A673 (cell line): ENCODE measurements at regions not wholly inside any gene's neighbourhood (a gene's known extent, or its start where the extent isn't known, plus 50 kb on each side); places are given as distances from the start of the nearest gene placed in this dataset.

Experiments used
- BruUV-seq: library from RNA; stranded (reverse); fragments of 400-500 nt; replicated peaks from 2 replicates; lab custom pipeline; 2021; lab: Mats Ljungman, UMichigan
- CTCF ChIA-PET: fragments of 300-600 bp; sonication (Branson Sonifier 250); formaldehyde crosslinking; loops from one replicate; lab custom pipeline; 2022; ENCODE audit warnings: antibody characterized with exemption; lab: Charles Lee
- POLR2A ChIA-PET: fragments of 300-600 bp; sonication (Branson Sonifier 250); formaldehyde crosslinking; loops from one replicate; lab custom pipeline; 2022; ENCODE audit warnings: antibody characterized with exemption; ENCODE audit not compliant: low non-redundant PET; lab: Charles Lee
- DNase-seq: peaks from one replicate; pipeline ENCODE4 v3.0.0-alpha.2; 2015; ENCODE audit warnings: low spot score
- H3K27ac ChIP-seq: fragments of 200-600 bp; sonication (generic); 2 replicates; pipeline ENCODE4 v1.5.1; 2016; ENCODE audit warnings: mixed run types, low read depth, mild to moderate bottlenecking, mixed read lengths, antibody characterized with exemption, low read length; ENCODE audit not compliant: poor library complexity, severe bottlenecking
- H3K27me3 ChIP-seq: fragments of 200-600 bp; sonication (generic); replicated peaks from 2 replicates; pipeline ENCODE4 v1.6.1; 2017; ENCODE audit warnings: mixed run types, low read depth, mild to moderate bottlenecking, mixed read lengths, antibody characterized with exemption, low read length; ENCODE audit not compliant: insufficient read depth, poor library complexity
- H3K36me3 ChIP-seq: fragments of 200-600 bp; sonication (generic); 2 replicates; pipeline ENCODE4 v1.6.1; 2016; ENCODE audit warnings: mixed run types, mild to moderate bottlenecking, mixed read lengths, antibody characterized with exemption, low read length; ENCODE audit not compliant: insufficient read depth, poor library complexity, severe bottlenecking
- H3K4me1 ChIP-seq: fragments of 200-600 bp; sonication (generic); 2 replicates; pipeline ENCODE4 v1.6.1; 2017; ENCODE audit warnings: mixed run types, mild to moderate bottlenecking, mixed read lengths, antibody characterized with exemption, low read length; ENCODE audit not compliant: insufficient read depth, poor library complexity, severe bottlenecking
- H3K4me3 ChIP-seq: fragments of 200-600 bp; sonication (generic); 2 replicates; pipeline ENCODE4 v1.5.1; 2016; ENCODE audit warnings: low read depth, mixed run types, mild to moderate bottlenecking, mixed read lengths, low read length; ENCODE audit not compliant: poor library complexity, severe bottlenecking
- H3K9me3 ChIP-seq: fragments of 200-600 bp; sonication (generic); 2 replicates; pipeline ENCODE4 v1.6.1; 2016; ENCODE audit warnings: mixed run types, low read depth, mild to moderate bottlenecking, mixed read lengths, antibody characterized with exemption, low read length; ENCODE audit not compliant: poor library complexity, severe bottlenecking
- EZH2 ChIP-seq: fragments of 200-600 bp; sonication (generic); IDR thresholded peaks from 2 replicates; pipeline ENCODE4 v1.6.1; 2017; ENCODE audit warnings: borderline replicate concordance, low read depth, mild to moderate bottlenecking, mixed read lengths, antibody characterized with exemption, low read length; ENCODE audit not compliant: poor library complexity, severe bottlenecking
- intact Hi-C: fragments of 100-400 bp; cut with micrococcal nuclease; formaldehyde crosslinking; loops from one replicate; pipeline ENCODE4 v1.10.0; 2022; ENCODE audit not compliant: unreplicated experiment
- TF ChIP-seq, protein P1 (sequence below): fragments of 300-800, 200-600 bp; sonication (generic); conservative IDR thresholded peaks from 2 replicates; pipeline ENCODE4 v1.5.1; 2017; ENCODE audit warnings: low read depth, mild to moderate bottlenecking, antibody characterized with exemption, low read length, moderate library complexity, mixed read lengths

DNA sequence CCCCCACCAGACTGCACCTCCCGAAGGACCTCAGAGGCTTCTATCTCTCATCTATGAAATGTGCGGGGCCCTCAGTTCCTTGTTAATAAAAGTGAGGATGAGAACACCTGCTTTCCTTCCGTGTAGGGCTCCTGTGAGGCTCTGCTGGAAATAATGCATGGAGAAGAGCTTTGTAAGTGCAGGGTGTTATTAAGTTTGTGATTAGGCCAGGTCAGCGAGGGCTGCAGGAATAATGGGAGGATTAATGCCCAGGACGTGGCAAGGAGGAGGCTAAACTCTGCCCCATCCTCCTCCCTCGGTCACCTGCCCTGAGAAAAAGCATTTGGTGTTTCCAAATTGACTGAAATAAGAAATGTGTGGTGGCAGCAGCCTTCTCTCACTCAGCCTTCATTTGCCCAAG, 83.5 kb upstream of the HSPA9 start:
- CTCF ChIA-PET: no interaction called here
- TF ChIP-seq, protein P1, sequence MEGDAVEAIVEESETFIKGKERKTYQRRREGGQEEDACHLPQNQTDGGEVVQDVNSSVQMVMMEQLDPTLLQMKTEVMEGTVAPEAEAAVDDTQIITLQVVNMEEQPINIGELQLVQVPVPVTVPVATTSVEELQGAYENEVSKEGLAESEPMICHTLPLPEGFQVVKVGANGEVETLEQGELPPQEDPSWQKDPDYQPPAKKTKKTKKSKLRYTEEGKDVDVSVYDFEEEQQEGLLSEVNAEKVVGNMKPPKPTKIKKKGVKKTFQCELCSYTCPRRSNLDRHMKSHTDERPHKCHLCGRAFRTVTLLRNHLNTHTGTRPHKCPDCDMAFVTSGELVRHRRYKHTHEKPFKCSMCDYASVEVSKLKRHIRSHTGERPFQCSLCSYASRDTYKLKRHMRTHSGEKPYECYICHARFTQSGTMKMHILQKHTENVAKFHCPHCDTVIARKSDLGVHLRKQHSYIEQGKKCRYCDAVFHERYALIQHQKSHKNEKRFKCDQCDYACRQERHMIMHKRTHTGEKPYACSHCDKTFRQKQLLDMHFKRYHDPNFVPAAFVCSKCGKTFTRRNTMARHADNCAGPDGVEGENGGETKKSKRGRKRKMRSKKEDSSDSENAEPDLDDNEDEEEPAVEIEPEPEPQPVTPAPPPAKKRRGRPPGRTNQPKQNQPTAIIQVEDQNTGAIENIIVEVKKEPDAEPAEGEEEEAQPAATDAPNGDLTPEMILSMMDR: no peak
- TF ChIP-seq EZH2: no peak
- H3K4me3 ChIP-seq: no peak overlapping the region
- intact Hi-C loops: no loop called here
- POLR2A ChIA-PET: no interaction called here
- peaks cover 15% of the 10 kb centered on the region for H3K4me1 ChIP-seq
- H3K9me3 ChIP-seq: no peaks in the 10 kb centered on the region
- no peak overlapping the region for H3K27ac ChIP-seq
- no peaks in the 10 kb centered on the region for H3K36me3 ChIP-seq
- no peak for DNase-seq
- no TSS peak for BruUV-seq
- H3K27me3 ChIP-seq: no peaks in the 10 kb centered on the region

DNA sequence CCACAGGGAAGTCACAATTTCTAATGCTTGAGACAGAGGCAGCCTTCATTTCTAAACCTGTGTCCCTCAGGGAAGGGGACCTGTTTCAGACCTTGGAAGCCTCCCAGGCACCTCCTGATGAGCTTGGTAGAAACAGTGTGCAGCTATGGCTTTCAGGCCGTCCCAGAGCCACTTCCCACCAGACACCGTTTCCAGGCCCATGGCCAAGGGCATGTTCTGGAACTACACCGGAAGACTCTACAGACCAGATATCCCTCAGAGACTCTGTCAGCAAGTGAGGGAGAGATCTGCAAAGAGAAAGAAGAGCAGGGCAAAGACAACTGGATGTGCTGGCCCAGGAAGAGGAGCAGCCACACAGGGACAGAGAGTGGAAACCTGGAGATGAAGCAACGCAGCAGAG, 82.2 kb upstream of the HSPA9 start:
- H3K27ac ChIP-seq: no peak overlapping the region
- BruUV-seq: no TSS peak
- TF ChIP-seq, protein P1: no peak
- no peak for TF ChIP-seq EZH2
- ChIA-PET POLR2A (interaction anchor here (0.6 kb wide), 1 partner anchor 79 kb away, joined by 4 read pairs; no protein-coding TSS in a partner anchor), CTCF (no interaction called here)
- H3K9me3 ChIP-seq: no peaks in the 10 kb centered on the region
- H3K36me3 ChIP-seq: no peaks in the 10 kb centered on the region
- intact Hi-C loops: no loop called here
- H3K27me3 ChIP-seq: no peaks in the 10 kb centered on the region
- DNase-seq: no peak
- peaks cover 13% of the 10 kb centered on the region for H3K4me1 ChIP-seq
- no peak overlapping the region for H3K4me3 ChIP-seq

DNA sequence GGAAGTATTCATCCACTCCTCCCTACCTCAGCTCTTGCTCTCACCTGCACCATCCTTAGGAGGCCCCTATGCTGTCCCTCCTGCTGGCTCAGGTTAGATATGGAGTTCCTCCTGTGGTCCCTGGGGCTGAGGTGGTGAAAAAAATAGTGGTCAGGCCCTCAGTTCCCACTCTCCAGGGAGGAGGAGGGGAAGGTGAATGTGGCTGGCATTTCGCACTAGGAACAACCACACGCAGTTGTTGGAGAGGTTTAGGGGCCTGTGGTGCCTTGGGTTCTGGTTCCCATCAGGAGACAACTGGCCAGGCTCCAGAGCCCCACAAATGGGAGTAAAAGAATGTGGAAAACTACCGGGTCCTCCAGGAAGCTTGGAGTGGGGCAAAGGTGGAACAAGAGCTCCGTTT, 81.7 kb upstream of the HSPA9 start:
- POLR2A ChIA-PET: interaction anchor here (0.6 kb wide), 1 partner anchor 79 kb away, joined by 4 read pairs; no protein-coding TSS in a partner anchor
- no peaks in the 10 kb centered on the region for H3K27me3 ChIP-seq
- no TSS peak for BruUV-seq

More for the DNA sequence above, 81.7 kb upstream of the HSPA9 start:
- Histone ChIP-seq H3K36me3 (no peaks in the 10 kb centered on the region), H3K4me3 (no peak overlapping the region), H3K9me3 (no peaks in the 10 kb centered on the region), H3K4me1 (peaks cover 9% of the 10 kb centered on the region), H3K27ac (no peak overlapping the region)
- TF ChIP-seq, protein P1: no peak
- TF ChIP-seq EZH2: no peak
- intact Hi-C loops: no loop called here
- no peak for DNase-seq
- CTCF ChIA-PET: no interaction called here
